SK-N-SH (cell line): ENCODE measurements at regions not wholly inside any gene's neighbourhood (a gene's known extent, or its start where the extent isn't known, plus 50 kb on each side); places are given as distances from the start of the nearest gene placed in this dataset.

Experiments
- CTCF ChIA-PET: fragments of 300-600, 350-600 bp; formaldehyde crosslinking; extraction: SDS; loops from one replicate; lab custom pipeline; 2021; lab: Yijun Ruan, JAX
- POLR2A ChIA-PET: fragments of 350-600 bp; sonication (Branson Sonifier 250); formaldehyde crosslinking; extraction: SDS; loops from one replicate; lab custom pipeline; 2020; ENCODE audit warnings: antibody characterized with exemption, inconsistent platforms; lab: Yijun Ruan, JAX
- DNase-seq: peaks from one replicate; pipeline ENCODE4 v3.0.0; 2012
- H2AFZ ChIP-seq: fragments of 200-600 bp; sonication (generic); 2 replicates; pipeline ENCODE4 v1.8.1; 2016; ENCODE audit warnings: antibody characterized with exemption, mild to moderate bottlenecking, low read depth
- H3F3A ChIP-seq: fragments of 200-600 bp; sonication (generic); replicated peaks from 2 replicates; pipeline ENCODE3; 2016; ENCODE audit warnings: antibody characterized with exemption, mild to moderate bottlenecking; ENCODE audit not compliant: insufficient read depth
- H3K27ac ChIP-seq, 2 experiments: fragments of 200-500 bp in 1 of 2; fragments of 200-600 bp in 1 of 2; sonication (Bioruptor generic) in 1 of 2; sonication (generic), shearing (Covaris generic) in 1 of 2; 2 replicates each; pipeline versions ENCODE4 v1.5.1 to v1.6.1; 2014 to 2016; ENCODE audit warnings: low read depth in 2 of 2, inconsistent platforms in 1 of 2, low read length in 1 of 2, mild to moderate bottlenecking in 1 of 2, mixed read lengths in 1 of 2
- H3K27me3 ChIP-seq: fragments of 200-600 bp; sonication (generic), shearing (Covaris generic); 2 replicates; pipeline ENCODE4 v1.6.1; 2016; ENCODE audit warnings: mixed run types; ENCODE audit not compliant: insufficient read depth
- H3K36me3 ChIP-seq, 2 experiments: fragments of 200-500 bp in 1 of 2; fragments of 200-600 bp in 1 of 2; sonication (Bioruptor generic) in 1 of 2; sonication (generic) in 1 of 2; replicated peaks in 1 of 2; 2 replicates each; pipeline versions ENCODE3 to v1.5.1; 2014 to 2016; ENCODE audit warnings: low read length in 1 of 2, mild to moderate bottlenecking in 1 of 2; ENCODE audit not compliant: insufficient read depth in 2 of 2, control insufficient read depth in 1 of 2
- H3K4me1 ChIP-seq, 2 experiments: fragments of 200-500 bp in 1 of 2; fragments of 200-600 bp in 1 of 2; sonication (Bioruptor generic) in 1 of 2; sonication (generic), shearing (Covaris generic) in 1 of 2; 2 replicates each; pipeline versions ENCODE4 v1.5.1 to v1.6.1; 2014 to 2016; ENCODE audit warnings: low read depth in 1 of 2, low read length in 1 of 2, mixed run types in 1 of 2; ENCODE audit not compliant: insufficient read depth in 2 of 2, control insufficient read depth in 1 of 2
- H3K4me2 ChIP-seq: fragments of 200-600 bp; sonication (generic), shearing (Covaris generic); 2 replicates; pipeline ENCODE4 v1.6.1; 2017; ENCODE audit warnings: mixed run types
- H3K4me3 ChIP-seq, 2 experiments: fragments of 200-500 bp in 1 of 2; fragments of 200-600 bp in 1 of 2; sonication (Bioruptor generic) in 1 of 2; sonication (generic), shearing (Covaris generic) in 1 of 2; 2 replicates each; pipeline versions ENCODE4 v1.5.1 to v1.8.1; 2014 to 2016; ENCODE audit warnings: low read depth in 2 of 2, inconsistent platforms in 1 of 2, low read length in 1 of 2, mild to moderate bottlenecking in 1 of 2, mixed read lengths in 1 of 2, moderate library complexity in 1 of 2
- H3K79me2 ChIP-seq: fragments of 200-600 bp; sonication (generic); 2 replicates; pipeline ENCODE4 v1.8.1; 2017; ENCODE audit warnings: mild to moderate bottlenecking; ENCODE audit not compliant: insufficient read depth
- H3K9ac ChIP-seq: fragments of 200-600 bp; sonication (generic); 2 replicates; pipeline ENCODE4 v1.6.1; 2017; ENCODE audit warnings: mixed run types
- H3K9me2 ChIP-seq: fragments of 200-600 bp; sonication (generic); 2 replicates; pipeline ENCODE4 v1.6.1; 2017; ENCODE audit warnings: mixed run types
- H3K9me3 ChIP-seq: fragments of 200-600 bp; sonication (generic); 2 replicates; pipeline ENCODE4 v1.6.1; 2017; ENCODE audit warnings: mixed run types, mild to moderate bottlenecking, moderate library complexity
- H4K20me1 ChIP-seq: fragments of 200-600 bp; sonication (generic); 2 replicates; pipeline ENCODE4 v1.6.1; 2017; ENCODE audit warnings: mild to moderate bottlenecking, mixed run types; ENCODE audit not compliant: insufficient read depth
- ELF1 ChIP-seq: IDR thresholded peaks from 2 replicates; pipeline ENCODE4 v1.4.0; 2012
- FOSL2 ChIP-seq: IDR thresholded peaks from 2 replicates; pipeline ENCODE4 v1.4.0; 2012; ENCODE audit warnings: low read depth, mild to moderate bottlenecking, moderate library complexity, borderline replicate concordance
- FOXJ3 ChIP-seq: sonication (generic); formaldehyde crosslinking; IDR thresholded peaks from 2 replicates; pipeline ENCODE4 v1.5.1; 2020; ENCODE audit warnings: mild to moderate bottlenecking, missing genetic modification reagents
- FOXM1 ChIP-seq: IDR thresholded peaks from 2 replicates; pipeline ENCODE4 v1.4.0; 2012; ENCODE audit warnings: low read depth, mild to moderate bottlenecking
- GABPA ChIP-seq: IDR thresholded peaks from 2 replicates; pipeline ENCODE4 v1.4.0; 2012; ENCODE audit warnings: low read depth, mild to moderate bottlenecking
- GATA2 ChIP-seq: sonication (generic); formaldehyde crosslinking; IDR thresholded peaks from 2 replicates; pipeline ENCODE4 v1.5.0; 2020; ENCODE audit warnings: mild to moderate bottlenecking, missing genetic modification reagents
- MEF2A ChIP-seq: IDR thresholded peaks from 2 replicates; pipeline ENCODE4 v1.4.0; 2012; ENCODE audit warnings: low read depth, borderline replicate concordance
- RAD21 ChIP-seq: IDR thresholded peaks from 2 replicates; pipeline ENCODE4 v1.6.1; 2012; ENCODE audit warnings: mild to moderate bottlenecking, low read length
- RFX5 ChIP-seq: IDR thresholded peaks from 2 replicates; pipeline ENCODE4 v1.6.1; 2012; ENCODE audit warnings: mild to moderate bottlenecking, improper control_type of control experiment, low read length
- RXRA ChIP-seq: IDR thresholded peaks from 2 replicates; pipeline ENCODE4 v1.4.0; 2012; ENCODE audit warnings: low read depth, mild to moderate bottlenecking, borderline replicate concordance
- TAF1 ChIP-seq: IDR thresholded peaks from 2 replicates; pipeline ENCODE4 v1.6.1; 2012; ENCODE audit warnings: low read depth, mild to moderate bottlenecking, low read length, moderate library complexity, borderline replicate concordance
- TCF12 ChIP-seq: IDR thresholded peaks from 2 replicates; pipeline ENCODE4 v1.4.0; 2012
- TEAD4 ChIP-seq: IDR thresholded peaks from 2 replicates; pipeline ENCODE4 v1.4.0; 2012; ENCODE audit warnings: mild to moderate bottlenecking, borderline replicate concordance; ENCODE audit not compliant: insufficient read depth
- YY1 ChIP-seq: IDR thresholded peaks from 2 replicates; pipeline ENCODE4 v1.4.0; 2012; ENCODE audit warnings: low read depth, mild to moderate bottlenecking
- WGBS: methylation state at CpG from one replicate; pipeline ENCODE4 v1.1.6; 2017; ENCODE audit warnings: low lambda C conversion rate; 5-methylcytosine and 5-hydroxymethylcytosine counted together
- TF ChIP-seq, protein P1 (sequence below): fragments of 200-600 bp; sonication (generic); IDR thresholded peaks from 2 replicates; pipeline ENCODE4 v1.6.1; 2017; ENCODE audit warnings: antibody characterized with exemption, mild to moderate bottlenecking, moderate library complexity
- TF ChIP-seq, protein P2 (sequence below): IDR thresholded peaks from 2 replicates; pipeline ENCODE4 v1.4.0; 2012; ENCODE audit warnings: low read depth, borderline replicate concordance
- TF ChIP-seq, protein P3 (sequence below): IDR thresholded peaks from 2 replicates; pipeline ENCODE4 v1.6.1; 2012; ENCODE audit warnings: mild to moderate bottlenecking, low read depth, low read length, moderate library complexity
- TF ChIP-seq, protein P4 (sequence below): IDR thresholded peaks from 2 replicates; pipeline ENCODE4; 2012

DNA sequence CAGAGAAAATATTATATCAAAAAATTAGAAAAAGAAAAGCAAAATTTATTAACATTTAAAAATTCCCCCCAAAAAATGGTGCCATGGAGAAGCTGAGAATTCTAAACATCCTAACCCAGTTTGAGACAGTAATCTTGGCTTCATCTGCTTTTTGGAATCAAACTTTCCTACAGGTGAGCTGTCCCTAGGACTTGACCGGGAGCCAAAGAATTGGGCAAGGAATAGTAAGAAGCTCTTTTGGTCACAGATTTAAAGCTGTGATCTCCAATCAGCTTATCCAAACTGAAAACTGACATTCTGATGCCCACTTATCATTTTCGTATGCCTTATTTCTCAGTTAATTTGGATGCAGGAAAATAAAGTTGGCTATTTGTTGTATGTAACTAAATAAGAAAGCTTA is 457.3 kb upstream of the DMAC1 start:
- ChIA-PET CTCF (interaction anchor here (1.2 to 1.5 kb wide), 2 partner anchors 10 to 12 kb away, joined by 3 read pairs; no protein-coding TSS in a partner anchor), POLR2A (no interaction called here)
- 44% methylated on average over 2 of the region's 2 CpGs for WGBS
- H3K4me3 ChIP-seq = no peak overlapping the region
- no peaks in the 10 kb centered on the region for H3K9me2 ChIP-seq
- no peak overlapping the region for H3K9ac ChIP-seq
- peaks cover 0 to 16% of the 10 kb centered on the region in 2 experiments; a peak in 2 of 4 replicates for H3K4me1 ChIP-seq
- H2AFZ ChIP-seq = no peak overlapping the region
- no peaks in the 10 kb centered on the region for H3K9me3 ChIP-seq
- no peak overlapping the region for H3K27ac ChIP-seq
- no peaks in the 10 kb centered on the region for H3F3A ChIP-seq
- no peak for DNase-seq
- TF ChIP-seq MEF2A (no peak), GATA2 (CRISPR knock-in tag) (no peak), FOXJ3 (CRISPR knock-in tag) (no peak), TAF1 (no peak), YY1 (no peak), RFX5 (no peak), TEAD4 (no peak), FOXM1 (no peak), GABPA (no peak), FOSL2 (no peak), TCF12 (no peak), RAD21 (no peak), ELF1 (no peak), RXRA (no peak)
- TF ChIP-seq, protein P1, sequence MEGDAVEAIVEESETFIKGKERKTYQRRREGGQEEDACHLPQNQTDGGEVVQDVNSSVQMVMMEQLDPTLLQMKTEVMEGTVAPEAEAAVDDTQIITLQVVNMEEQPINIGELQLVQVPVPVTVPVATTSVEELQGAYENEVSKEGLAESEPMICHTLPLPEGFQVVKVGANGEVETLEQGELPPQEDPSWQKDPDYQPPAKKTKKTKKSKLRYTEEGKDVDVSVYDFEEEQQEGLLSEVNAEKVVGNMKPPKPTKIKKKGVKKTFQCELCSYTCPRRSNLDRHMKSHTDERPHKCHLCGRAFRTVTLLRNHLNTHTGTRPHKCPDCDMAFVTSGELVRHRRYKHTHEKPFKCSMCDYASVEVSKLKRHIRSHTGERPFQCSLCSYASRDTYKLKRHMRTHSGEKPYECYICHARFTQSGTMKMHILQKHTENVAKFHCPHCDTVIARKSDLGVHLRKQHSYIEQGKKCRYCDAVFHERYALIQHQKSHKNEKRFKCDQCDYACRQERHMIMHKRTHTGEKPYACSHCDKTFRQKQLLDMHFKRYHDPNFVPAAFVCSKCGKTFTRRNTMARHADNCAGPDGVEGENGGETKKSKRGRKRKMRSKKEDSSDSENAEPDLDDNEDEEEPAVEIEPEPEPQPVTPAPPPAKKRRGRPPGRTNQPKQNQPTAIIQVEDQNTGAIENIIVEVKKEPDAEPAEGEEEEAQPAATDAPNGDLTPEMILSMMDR = no peak
- TF ChIP-seq, protein P2, sequence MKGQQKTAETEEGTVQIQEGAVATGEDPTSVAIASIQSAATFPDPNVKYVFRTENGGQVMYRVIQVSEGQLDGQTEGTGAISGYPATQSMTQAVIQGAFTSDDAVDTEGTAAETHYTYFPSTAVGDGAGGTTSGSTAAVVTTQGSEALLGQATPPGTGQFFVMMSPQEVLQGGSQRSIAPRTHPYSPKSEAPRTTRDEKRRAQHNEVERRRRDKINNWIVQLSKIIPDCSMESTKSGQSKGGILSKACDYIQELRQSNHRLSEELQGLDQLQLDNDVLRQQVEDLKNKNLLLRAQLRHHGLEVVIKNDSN = no peak
- TF ChIP-seq, protein P3, sequence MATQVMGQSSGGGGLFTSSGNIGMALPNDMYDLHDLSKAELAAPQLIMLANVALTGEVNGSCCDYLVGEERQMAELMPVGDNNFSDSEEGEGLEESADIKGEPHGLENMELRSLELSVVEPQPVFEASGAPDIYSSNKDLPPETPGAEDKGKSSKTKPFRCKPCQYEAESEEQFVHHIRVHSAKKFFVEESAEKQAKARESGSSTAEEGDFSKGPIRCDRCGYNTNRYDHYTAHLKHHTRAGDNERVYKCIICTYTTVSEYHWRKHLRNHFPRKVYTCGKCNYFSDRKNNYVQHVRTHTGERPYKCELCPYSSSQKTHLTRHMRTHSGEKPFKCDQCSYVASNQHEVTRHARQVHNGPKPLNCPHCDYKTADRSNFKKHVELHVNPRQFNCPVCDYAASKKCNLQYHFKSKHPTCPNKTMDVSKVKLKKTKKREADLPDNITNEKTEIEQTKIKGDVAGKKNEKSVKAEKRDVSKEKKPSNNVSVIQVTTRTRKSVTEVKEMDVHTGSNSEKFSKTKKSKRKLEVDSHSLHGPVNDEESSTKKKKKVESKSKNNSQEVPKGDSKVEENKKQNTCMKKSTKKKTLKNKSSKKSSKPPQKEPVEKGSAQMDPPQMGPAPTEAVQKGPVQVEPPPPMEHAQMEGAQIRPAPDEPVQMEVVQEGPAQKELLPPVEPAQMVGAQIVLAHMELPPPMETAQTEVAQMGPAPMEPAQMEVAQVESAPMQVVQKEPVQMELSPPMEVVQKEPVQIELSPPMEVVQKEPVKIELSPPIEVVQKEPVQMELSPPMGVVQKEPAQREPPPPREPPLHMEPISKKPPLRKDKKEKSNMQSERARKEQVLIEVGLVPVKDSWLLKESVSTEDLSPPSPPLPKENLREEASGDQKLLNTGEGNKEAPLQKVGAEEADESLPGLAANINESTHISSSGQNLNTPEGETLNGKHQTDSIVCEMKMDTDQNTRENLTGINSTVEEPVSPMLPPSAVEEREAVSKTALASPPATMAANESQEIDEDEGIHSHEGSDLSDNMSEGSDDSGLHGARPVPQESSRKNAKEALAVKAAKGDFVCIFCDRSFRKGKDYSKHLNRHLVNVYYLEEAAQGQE = no peak
- TF ChIP-seq, protein P4, sequence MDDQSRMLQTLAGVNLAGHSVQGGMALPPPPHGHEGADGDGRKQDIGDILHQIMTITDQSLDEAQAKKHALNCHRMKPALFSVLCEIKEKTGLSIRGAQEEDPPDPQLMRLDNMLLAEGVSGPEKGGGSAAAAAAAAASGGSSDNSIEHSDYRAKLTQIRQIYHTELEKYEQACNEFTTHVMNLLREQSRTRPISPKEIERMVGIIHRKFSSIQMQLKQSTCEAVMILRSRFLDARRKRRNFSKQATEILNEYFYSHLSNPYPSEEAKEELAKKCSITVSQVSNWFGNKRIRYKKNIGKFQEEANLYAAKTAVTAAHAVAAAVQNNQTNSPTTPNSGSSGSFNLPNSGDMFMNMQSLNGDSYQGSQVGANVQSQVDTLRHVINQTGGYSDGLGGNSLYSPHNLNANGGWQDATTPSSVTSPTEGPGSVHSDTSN = no peak
- TF ChIP-seq, all 33 proteins: peak for 0
- no peaks in the 10 kb centered on the region for H4K20me1 ChIP-seq
- H3K4me2 ChIP-seq = no peak overlapping the region
- H3K79me2 ChIP-seq = no peaks in the 10 kb centered on the region
- H3K27me3 ChIP-seq = no peaks in the 10 kb centered on the region
- H3K36me3 ChIP-seq = no peaks in the 10 kb centered on the region
